Gastrocnemius medialis (tissue), 4 donors: ENCODE measurements at regions not wholly inside any gene's neighbourhood (a gene's known extent, or its start where the extent isn't known, plus 50 kb on each side); places are given as distances from the start of the nearest gene placed in this dataset.

Source experiments
- ATAC-seq, 2 donors: fragments of 150-250 bp; one replicate each; pipeline ENCODE4 v1.9.1; 2016
- DNase-seq, 2 donors: peaks; one replicate each; pipeline ENCODE4 v3.0.0-alpha.2; 2019
- H3K27ac ChIP-seq, 4 donors: fragments of 200-600 bp; sonication (generic); 1 replicate in 1 of 4; 2 replicates in 3 of 4; pipeline ENCODE4 v1.5.1; 2016 to 2018; ENCODE audit warnings: mild to moderate bottlenecking in 2 of 4, moderate library complexity in 1 of 4
- H3K27me3 ChIP-seq, 3 donors: fragments of 200-600 bp; sonication (generic) in 2 of 3; 1 replicate in 1 of 3; 2 replicates in 2 of 3; pipeline versions ENCODE4 v1.5.1 to v1.6.0; 2016 to 2019; ENCODE audit warnings: mild to moderate bottlenecking in 1 of 3, moderate library complexity in 1 of 3
- H3K36me3 ChIP-seq, 2 donors: fragments of 200-600 bp; sonication (generic) in 1 of 2; one replicate each; pipeline ENCODE4 v1.5.1; 2017 to 2018
- H3K4me1 ChIP-seq, 2 donors: fragments of 200-600 bp; sonication (generic) in 1 of 2; one replicate each; pipeline ENCODE4 v1.5.1; 2016 to 2017; ENCODE audit warnings: mild to moderate bottlenecking in 2 of 2
- H3K4me3 ChIP-seq, 4 donors: fragments of 200-600 bp; sonication (generic) in 3 of 4; 1 replicate in 1 of 4; 2 replicates in 3 of 4; pipeline ENCODE4 v1.5.1; 2016 to 2019; ENCODE audit warnings: mild to moderate bottlenecking in 2 of 4
- H3K9me3 ChIP-seq, 3 donors: fragments of 200-600 bp; sonication (generic) in 2 of 3; 1 replicate in 1 of 3; 2 replicates in 2 of 3; pipeline ENCODE4 v1.5.1; 2016 to 2019
- CTCF ChIP-seq, 5 experiments: fragments of 450-650 bp in 3 of 5; fragments of 200-600 bp in 2 of 5; sonication (generic) in 2 of 5; IDR thresholded peaks in 4 of 5; conservative IDR thresholded peaks in 1 of 5; 1 replicate in 4 of 5; 2 replicates in 1 of 5; pipeline ENCODE4 v1.5.1; 2016 to 2019; ENCODE audit warnings: antibody characterized with exemption in 5 of 5, mild to moderate bottlenecking in 3 of 5, moderate library complexity in 3 of 5
- POLR2A ChIP-seq, 2 donors: fragments of 450-650 bp; IDR thresholded peaks; one replicate each; pipeline ENCODE4 v1.6.1; 2017; ENCODE audit warnings: antibody characterized with exemption in 2 of 2, mild to moderate bottlenecking in 2 of 2, moderate library complexity in 2 of 2
- in situ Hi-C, 4 donors: fragments of 200-750 bp; cut with MboI; loops; one replicate each; pipeline versions ENCODE4 v1.15.0 to v1.8.0; 2017; ENCODE audit warnings: low sequenced_read_pairs in 4 of 4
- intact Hi-C: fragments of 100-400 bp; cut with DNase I; formaldehyde crosslinking; loops from one replicate; pipeline ENCODE4 v1.15.1; 2023; ENCODE audit warnings: low total_unique reads

- ATAC-seq (no peak), DNase-seq (no peak)
- no peaks in the 10 kb centered on the region for H3K36me3 ChIP-seq
- TF ChIP-seq POLR2A (IDR thresholded peaks at IDR 0.05) (no peak), CTCF (IDR thresholded peaks at IDR 0.05 in 4 of 5, conservative IDR thresholded peaks at IDR 0.05 in 1 of 5) (no peak)
- intact Hi-C loops: no loop called here
- H3K9me3 ChIP-seq: no peaks in the 10 kb centered on the region
- no peak overlapping the region for H3K27ac ChIP-seq
- H3K4me1 ChIP-seq: no peaks in the 10 kb centered on the region
- in situ Hi-C loops: no loop called here
- H3K4me3 ChIP-seq: no peak overlapping the region
- peaks cover under 1 to 5% (median 2%) of the 10 kb centered on the region in 3 donors for H3K27me3 ChIP-seq
These were observed 161.2 kb upstream of the IGSF21 start for GRCh38 chr1:17946434-17946833.

GRCh38 chr1:17948594-17948993, 159.0 kb upstream of the IGSF21 start:
- H3K4me1 ChIP-seq: no peaks in the 10 kb centered on the region
- DNase-seq: no peak
- TF ChIP-seq POLR2A (IDR thresholded peaks at IDR 0.05) (no peak), CTCF (IDR thresholded peaks at IDR 0.05 in 4 of 5, conservative IDR thresholded peaks at IDR 0.05 in 1 of 5) (no peak)
- H3K27me3 ChIP-seq: peaks cover 10 to 18% (median 16%) of the 10 kb centered on the region in 3 donors
- in situ Hi-C loops (no loop called here), intact Hi-C loops (no loop called here)
- no peaks in the 10 kb centered on the region for H3K36me3 ChIP-seq
- no peak overlapping the region for H3K27ac ChIP-seq
- no peak for ATAC-seq
- H3K4me3 ChIP-seq: no peak overlapping the region
- H3K9me3 ChIP-seq: no peaks in the 10 kb centered on the region

GRCh38 chr1:17949511-17949910, 158.1 kb upstream of the IGSF21 start:
- intact Hi-C loops (no loop called here), in situ Hi-C loops (no loop called here)
- H3K27me3 ChIP-seq: peaks cover 10 to 24% (median 16%) of the 10 kb centered on the region in 3 donors

GRCh38 chr1:17950728-17951127, 156.9 kb upstream of the IGSF21 start:
- H3K27me3 ChIP-seq: peaks cover 10 to 25% (median 24%) of the 10 kb centered on the region in 3 donors
- no peak for ATAC-seq
- in situ Hi-C loops: no loop called here

More at GRCh38 chr1:17949511-17949910, 158.1 kb upstream of the IGSF21 start:
- H3K4me1 ChIP-seq: no peaks in the 10 kb centered on the region
- DNase-seq (no peak), ATAC-seq (no peak)
- no peaks in the 10 kb centered on the region for H3K36me3 ChIP-seq
- H3K4me3 ChIP-seq: no peak overlapping the region
- no peak overlapping the region for H3K27ac ChIP-seq
- H3K9me3 ChIP-seq: no peaks in the 10 kb centered on the region
- TF ChIP-seq POLR2A (IDR thresholded peaks at IDR 0.05): no peak
- no peak for TF ChIP-seq CTCF (IDR thresholded peaks at IDR 0.05 in 4 of 5, conservative IDR thresholded peaks at IDR 0.05 in 1 of 5)

More at GRCh38 chr1:17950728-17951127, 156.9 kb upstream of the IGSF21 start:
- intact Hi-C loops: no loop called here
- Histone ChIP-seq H3K4me3 (no peak overlapping the region), H3K9me3 (no peaks in the 10 kb centered on the region), H3K36me3 (no peaks in the 10 kb centered on the region), H3K27ac (no peak overlapping the region), H3K4me1 (no peaks in the 10 kb centered on the region)
- no peak for DNase-seq
- TF ChIP-seq CTCF (IDR thresholded peaks at IDR 0.05 in 4 of 5, conservative IDR thresholded peaks at IDR 0.05 in 1 of 5) (no peak), POLR2A (IDR thresholded peaks at IDR 0.05) (no peak)
